Lung (tissue), 11 donors: ENCODE measurements at regions not wholly inside any gene's neighbourhood (a gene's known extent, or its start where the extent isn't known, plus 50 kb on each side); places are given as distances from the start of the nearest gene placed in this dataset.
A peak's percentile ranks its signal among the peaks of the same experiment; 100 is the strongest.

Experiments
- ATAC-seq: fragments of 200-7000 bp; cut with Tn5 transposase; one replicate; pipeline ENCODE4 v1.9.1; 2020; ENCODE audit warnings: moderate number of reproducible peaks; ENCODE audit not compliant: insufficient read depth, low FRiP score
- DNase-seq, 3 donors: peaks; one replicate each; pipeline ENCODE4 v3.0.0-alpha.2; 2013 to 2017
- H3K27ac ChIP-seq, 2 donors: one replicate each; pipeline ENCODE4 v1.5.1; 2013; ENCODE audit warnings: mild to moderate bottlenecking in 2 of 2, moderate library complexity in 2 of 2, control low read depth in 1 of 2, inconsistent platforms in 1 of 2, low read depth in 1 of 2, low read length in 1 of 2
- H3K27me3 ChIP-seq, 3 donors: one replicate each; pipeline ENCODE4 v1.5.1; 2013; ENCODE audit warnings: low read length in 2 of 3; ENCODE audit not compliant: control insufficient read depth in 3 of 3, insufficient read depth in 3 of 3
- H3K36me3 ChIP-seq, 4 donors: one replicate each; pipeline ENCODE4 v1.5.1; 2013; ENCODE audit warnings: low read length in 4 of 4, mild to moderate bottlenecking in 1 of 4, moderate library complexity in 1 of 4; ENCODE audit not compliant: control insufficient read depth in 4 of 4, insufficient read depth in 4 of 4
- H3K4me1 ChIP-seq, 5 donors: one replicate each; pipeline ENCODE4 v1.5.1; 2013; ENCODE audit warnings: low read length in 5 of 5, mild to moderate bottlenecking in 2 of 5, moderate library complexity in 1 of 5; ENCODE audit not compliant: control insufficient read depth in 5 of 5, insufficient read depth in 5 of 5
- H3K4me3 ChIP-seq: one replicate; pipeline ENCODE4 v1.5.1; 2013; ENCODE audit warnings: mild to moderate bottlenecking, control low read depth, moderate library complexity
- H3K9ac ChIP-seq, 2 donors: one replicate each; pipeline ENCODE4 v1.5.1; 2013; ENCODE audit warnings: low read length in 2 of 2, control low read depth in 1 of 2; ENCODE audit not compliant: insufficient read depth in 1 of 2
- H3K9me3 ChIP-seq, 4 donors: one replicate each; pipeline ENCODE4 v1.5.1; 2013; ENCODE audit warnings: low read length in 3 of 4, mild to moderate bottlenecking in 1 of 4, moderate library complexity in 1 of 4; ENCODE audit not compliant: control insufficient read depth in 4 of 4, insufficient read depth in 3 of 4
- CTCF ChIP-seq: IDR thresholded peaks from 2 replicates; pipeline ENCODE4 v1.5.1; 2012; ENCODE audit warnings: mild to moderate bottlenecking; ENCODE audit errors: control extremely low read depth, extremely low read depth
- WGBS, 2 donors: extraction: QIAGEN DNeasy Blood & Tissue Kit; methylation state at CpG; one replicate each; pipeline ENCODE4 v1.1.7; 2013; 5-methylcytosine and 5-hydroxymethylcytosine counted together
- donor health status: control.
- donor health status: control.
- donor health status: Bipolar disorder and iron deficiency.
- donor health status: healthy.
- donor health status: DM: yes; HTN: yes; CAD: no.

DNA sequence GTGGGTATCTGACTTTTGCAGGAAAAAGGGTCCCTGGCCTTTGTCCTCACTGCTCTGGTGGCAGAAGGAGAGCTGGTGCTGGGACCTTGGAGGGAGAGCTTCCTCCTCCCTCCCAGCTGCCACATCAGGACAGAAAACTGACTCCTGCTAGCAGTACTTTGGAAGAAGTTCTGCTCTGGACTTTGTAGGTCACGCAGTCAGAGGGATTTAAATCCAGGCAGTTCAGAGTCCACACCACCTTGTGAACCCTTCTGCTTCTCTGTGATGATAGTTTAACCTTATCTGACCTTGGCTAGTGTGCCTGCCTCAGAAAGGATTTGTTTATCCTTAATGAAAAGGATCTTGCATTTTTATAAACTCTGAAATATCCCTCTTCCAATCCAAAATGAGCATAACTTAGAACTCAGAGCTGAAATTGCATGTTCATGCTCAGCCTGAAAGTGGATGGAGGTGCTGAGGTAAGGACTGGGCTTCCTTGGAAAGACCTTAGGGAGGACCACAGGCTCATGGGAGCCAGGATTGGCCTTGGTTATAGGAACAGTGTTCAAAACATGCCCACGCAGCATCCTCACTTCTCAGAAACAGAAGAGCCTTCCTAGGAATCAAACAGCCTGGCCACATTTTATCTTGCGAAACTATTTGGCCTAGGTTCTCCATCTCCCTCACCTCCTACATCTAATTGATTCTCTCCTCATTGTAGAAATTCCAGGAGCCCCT lies 123.9 kb upstream of the SASH1 start:
- H3K4me3 ChIP-seq: no peak overlapping the region
- H3K36me3 ChIP-seq: no peaks in the 10 kb centered on the region
- peaks cover 0 to 3% (median 0%) of the 10 kb centered on the region in 5 donors for H3K4me1 ChIP-seq
- no peak for TF ChIP-seq CTCF
- no peaks in the 10 kb centered on the region for H3K9me3 ChIP-seq
- H3K9ac ChIP-seq: no peak overlapping the region
- no peaks in the 10 kb centered on the region for H3K27me3 ChIP-seq
- DNase-seq: peak in 1 of 3 donors; percentile 26
- H3K27ac ChIP-seq: no peak overlapping the region
- WGBS, 2 donors: 64 to 81% methylated on average over 3 of the region's 3 CpGs
- ATAC-seq: no peak

GRCh38 chr6:148221196-148221979 lies 121.2 kb upstream of the SASH1 start:
- Histone ChIP-seq H3K4me3 (no peak overlapping the region), H3K36me3 (no peaks in the 10 kb centered on the region), H3K9ac (no peak overlapping the region), H3K9me3 (no peaks in the 10 kb centered on the region), H3K27me3 (no peaks in the 10 kb centered on the region), H3K4me1 (peaks cover 0 to 3% (median 0%) of the 10 kb centered on the region in 5 donors), H3K27ac (no peak overlapping the region)
- DNase-seq (no peak), ATAC-seq (no peak)
- TF ChIP-seq CTCF: no peak
- WGBS, 2 donors: 53% methylated on average over 6 of the region's 6 CpGs

- ATAC-seq (no peak), DNase-seq (no peak)
- WGBS, 2 donors: 85 to 87% methylated on average over 3 of the region's 3 CpGs
- Histone ChIP-seq H3K9me3 (no peaks in the 10 kb centered on the region), H3K9ac (no peak overlapping the region), H3K4me1 (peaks cover 0 to 3% (median 0%) of the 10 kb centered on the region in 5 donors), H3K27me3 (no peaks in the 10 kb centered on the region), H3K4me3 (no peak overlapping the region), H3K36me3 (no peaks in the 10 kb centered on the region), H3K27ac (no peak overlapping the region)
- TF ChIP-seq CTCF: no peak
Measured at GRCh38 chr6:148222376-148222775, 120.3 kb upstream of the SASH1 start.
